ENCODE measurements at regions not wholly inside any gene's neighbourhood (a gene's known extent, or its start where the extent isn't known, plus 50 kb on each side); places are given as distances from the start of the nearest gene placed in this dataset.

- Mint-ChIP-seq H3K4me3 (no peak overlapping the region), H3K36me3 (ENCODE audit: low read depth) (no peaks in the 10 kb centered on the region), H3K27me3 (no peaks in the 10 kb centered on the region), H3K27ac (no peak overlapping the region), H3K4me1 (no peaks in the 10 kb centered on the region), H3K9me3 (peaks cover 3% of the 10 kb centered on the region)
- ATAC-seq (ENCODE audit: low read depth) (no peak), DNase-seq (no peak)
- TF ChIP-seq CTCF (IDR thresholded peaks at IDR 0.05), result no peak
- POLR2A ChIA-PET, result no interaction called here
- intact Hi-C loops (cut with micrococcal nuclease), result no loop called here
- CTCF ChIA-PET, result no interaction called here
Observed at GRCh38 chr3:68163968-68164367, 509.6 kb upstream of the SUCLG2 start.

- no peaks in the 10 kb centered on the region for H3K36me3 Mint-ChIP-seq (ENCODE audit: low read depth)
- no peaks in the 10 kb centered on the region for H3K4me1 Mint-ChIP-seq
- H3K9me3 Mint-ChIP-seq, result peaks cover 3% of the 10 kb centered on the region
- H3K4me3 Mint-ChIP-seq, result no peak overlapping the region
- ATAC-seq (ENCODE audit: low read depth), result no peak
- intact Hi-C loops (cut with micrococcal nuclease), result no loop called here
- TF ChIP-seq CTCF (IDR thresholded peaks at IDR 0.05), result no peak
- no peaks in the 10 kb centered on the region for H3K27me3 Mint-ChIP-seq
- CTCF ChIA-PET, result no interaction called here
- POLR2A ChIA-PET, result no interaction called here
- DNase-seq, result no peak
- H3K27ac Mint-ChIP-seq, result no peak overlapping the region
Observed at GRCh38 chr3:68163062-68163461, 508.6 kb upstream of the SUCLG2 start.

- Mint-ChIP-seq H3K4me3 (no peak overlapping the region), H3K36me3 (ENCODE audit: low read depth) (no peaks in the 10 kb centered on the region)
Observed at GRCh38 chr3:68162644-68163043, 508.2 kb upstream of the SUCLG2 start.

GRCh38 chr3:68151359-68151758 is 496.9 kb upstream of the SUCLG2 start:
- CTCF ChIA-PET, result no interaction called here
- POLR2A ChIA-PET, result no interaction called here
- no peaks in the 10 kb centered on the region for H3K4me1 Mint-ChIP-seq
- no peaks in the 10 kb centered on the region for H3K9me3 Mint-ChIP-seq
- intact Hi-C loops (cut with micrococcal nuclease), result no loop called here
- H3K4me3 Mint-ChIP-seq, result no peak overlapping the region
- no peak overlapping the region for H3K27ac Mint-ChIP-seq
- no peak for TF ChIP-seq CTCF (IDR thresholded peaks at IDR 0.05)
- no peaks in the 10 kb centered on the region for H3K27me3 Mint-ChIP-seq
- no peaks in the 10 kb centered on the region for H3K36me3 Mint-ChIP-seq (ENCODE audit: low read depth)
- DNase-seq, result no peak
- no peak for ATAC-seq (ENCODE audit: low read depth)

More at GRCh38 chr3:68162644-68163043, 508.2 kb upstream of the SUCLG2 start:
- DNase-seq (no peak), ATAC-seq (ENCODE audit: low read depth) (no peak)
- POLR2A ChIA-PET, result no interaction called here
- H3K27me3 Mint-ChIP-seq, result no peaks in the 10 kb centered on the region
- H3K9me3 Mint-ChIP-seq, result peaks cover 3% of the 10 kb centered on the region
- CTCF ChIA-PET, result no interaction called here
- no peak overlapping the region for H3K27ac Mint-ChIP-seq
- intact Hi-C loops (cut with micrococcal nuclease), result no loop called here
- H3K4me1 Mint-ChIP-seq, result no peaks in the 10 kb centered on the region
- no peak for TF ChIP-seq CTCF (IDR thresholded peaks at IDR 0.05)

GRCh38 chr3:68148447-68148846 is 494.0 kb upstream of the SUCLG2 start:
- Mint-ChIP-seq H3K36me3 (ENCODE audit: low read depth) (no peaks in the 10 kb centered on the region), H3K27ac (no peak overlapping the region), H3K4me3 (no peak overlapping the region), H3K4me1 (no peaks in the 10 kb centered on the region), H3K27me3 (no peaks in the 10 kb centered on the region), H3K9me3 (no peaks in the 10 kb centered on the region)
- ATAC-seq (ENCODE audit: low read depth), result no peak
- CTCF ChIA-PET, result no interaction called here
- intact Hi-C loops (cut with micrococcal nuclease), result no loop called here
- no peak for TF ChIP-seq CTCF (IDR thresholded peaks at IDR 0.05)
- no peak for DNase-seq
- POLR2A ChIA-PET, result no interaction called here
